HG03575 (cell line): ENCODE measurements at regions not wholly inside any gene's neighbourhood (a gene's known extent, or its start where the extent isn't known, plus 50 kb on each side); places are given as distances from the start of the nearest gene placed in this dataset.

Source experiments
- ATAC-seq: cut with Tn5 transposase; IDR thresholded peaks from one replicate; pipeline ENCODE4 v1.9.1; 2021; ENCODE audit not compliant: unreplicated experiment, insufficient number of reproducible peaks, low FRiP score; ENCODE audit errors: extremely low read depth

DNA sequence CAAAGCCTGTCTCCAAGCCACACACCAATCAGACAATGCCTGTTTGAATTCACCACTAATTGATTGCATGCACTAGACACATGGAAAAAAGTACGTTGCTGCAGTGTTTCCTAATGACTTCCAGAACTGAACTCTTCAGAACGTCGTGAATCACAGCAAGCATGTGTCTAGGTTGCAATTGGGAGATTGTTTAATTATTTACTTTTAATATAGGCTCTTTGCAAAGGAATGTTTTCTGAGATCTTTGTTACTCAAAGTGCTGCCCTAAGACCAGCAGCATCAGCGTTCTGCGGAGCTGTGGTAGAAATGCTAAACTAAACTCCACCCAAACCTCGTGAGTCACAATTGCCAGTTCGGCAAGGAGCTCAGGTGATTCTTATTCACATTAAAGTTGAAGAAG is 52.7 kb upstream of the CCDC68 start:
- no peak for ATAC-seq
